ENCODE measurements at regions not wholly inside any gene's neighbourhood (a gene's known extent, or its start where the extent isn't known, plus 50 kb on each side); places are given as distances from the start of the nearest gene placed in this dataset.

DNA sequence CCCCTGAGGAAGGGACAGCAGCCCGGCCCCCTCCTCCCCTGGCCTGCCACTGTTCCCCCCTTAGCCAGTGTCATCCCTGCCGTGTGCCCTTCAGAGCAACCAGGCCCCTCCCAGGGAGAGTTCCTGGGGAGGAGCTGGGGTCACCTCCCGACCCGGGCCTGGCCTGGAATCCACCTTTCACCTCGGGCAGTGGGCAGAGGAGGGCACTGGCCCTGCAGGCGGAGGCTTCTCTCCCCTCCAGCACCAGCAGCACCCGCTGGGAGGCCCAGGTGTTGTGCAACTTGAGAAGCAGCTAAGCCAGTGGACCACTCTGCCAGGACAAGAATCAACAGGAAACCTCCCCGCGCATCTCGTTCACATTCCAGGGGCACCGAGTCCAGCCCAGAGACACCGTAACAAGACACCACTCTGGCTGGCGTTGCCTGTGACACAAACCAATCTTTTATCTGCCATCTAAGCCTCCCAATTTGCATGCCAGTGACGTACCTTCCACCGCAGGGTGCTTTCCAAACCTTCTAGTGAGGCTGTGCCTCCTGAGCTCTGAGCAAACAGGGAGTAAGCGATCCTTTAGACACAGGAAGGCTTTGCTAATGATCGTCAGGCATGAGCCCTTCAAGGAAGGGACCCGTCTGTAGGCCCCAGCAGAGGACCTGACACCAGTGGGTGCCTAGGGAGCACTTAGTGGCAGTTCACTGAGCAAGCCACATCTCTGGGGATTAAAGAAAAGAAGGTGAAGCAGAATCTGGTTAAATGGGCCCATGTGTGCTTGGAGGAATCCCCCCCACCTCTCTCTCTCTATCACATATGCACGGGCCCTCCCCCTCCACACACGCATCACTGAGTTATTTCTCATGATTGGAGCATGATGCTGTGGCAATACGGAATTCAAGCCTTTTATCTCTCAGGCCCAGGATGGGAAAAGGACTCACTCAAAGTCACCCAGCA, 98.9 kb upstream of the TLE3 start (continued):
- TF ChIP-seq HDAC2 (IDR thresholded peaks at IDR 0.05; ENCODE audit: borderline replicate concordance in 1 of 2, low read depth in 2 of 2, low read length in 2 of 2) (0 out of 4 replicates have a peak, but pooled peaks of 1 of the 2 experiments have one; percentile 6), PHF8 (conservative IDR thresholded peaks at IDR 0.05; ENCODE audit: low read depth, low read length) (no peak), KDM4A (IDR thresholded peaks at IDR 0.05; ENCODE audit: low read depth, low read length, severe bottlenecking) (no peak), NRF1 (IDR thresholded peaks at IDR 0.05; ENCODE audit: low read depth, low read length) (no peak), MAFK (IDR thresholded peaks at IDR 0.05; ENCODE audit: low read depth, low read length) (no peak), CEBPB (IDR thresholded peaks at IDR 0.05; ENCODE audit: low read depth, low read length) (peak; percentile 98), CHD1 (IDR thresholded peaks at IDR 0.05; ENCODE audit: low read depth, low read length) (no peak), JUN (IDR thresholded peaks at IDR 0.05; ENCODE audit: low read depth, low read length) (no peak), RBBP5 (IDR thresholded peaks at IDR 0.05; ENCODE audit: borderline replicate concordance, low read depth, low read length) (no peak; the same call in 1 of the 2 replicates), KDM5A (IDR thresholded peaks at IDR 0.05; ENCODE audit: low read length) (no peak), JUND (IDR thresholded peaks at IDR 0.05; ENCODE audit: low read length) (no peak; the same call in 1 of the 2 replicates), EP300 (IDR thresholded peaks at IDR 0.05; ENCODE audit: borderline replicate concordance in 1 of 2, low read depth in 2 of 2, low read length in 2 of 2) (peak in 1 of 2 experiments; percentile 66; a peak in 1 of 3 replicates), POLR2A (IDR thresholded peaks at IDR 0.05; ENCODE audit: control extremely low read depth in 1 of 2, low read depth in 2 of 2, low read length in 2 of 2) (no peak), TBP (IDR thresholded peaks at IDR 0.05; ENCODE audit: low read depth, low read length) (peak; percentile 43; the same call in 1 of the 2 replicates), RXRA (IDR thresholded peaks at IDR 0.05; ENCODE audit: insufficient read depth, low read depth, low read length) (no peak), ASH2L (IDR thresholded peaks at IDR 0.05; ENCODE audit: low read length) (no peak), HDAC6 (IDR thresholded peaks at IDR 0.05; ENCODE audit: low read depth, low read length) (no peak), TCF12 (IDR thresholded peaks at IDR 0.05; ENCODE audit: low read depth, low read length) (peak; percentile 85; the same call in 1 of the 2 replicates), KDM1A (IDR thresholded peaks at IDR 0.05; ENCODE audit: borderline replicate concordance, low read length) (no peak), SP1 (IDR thresholded peaks at IDR 0.05; ENCODE audit: low read depth, low read length) (peak; percentile 62), GTF2F1 (IDR thresholded peaks at IDR 0.05; ENCODE audit: borderline replicate concordance, low read depth, low read length) (no peak), SP2 (IDR thresholded peaks at IDR 0.05; ENCODE audit: low read length) (no peak)
- TF ChIP-seq, protein P1, sequence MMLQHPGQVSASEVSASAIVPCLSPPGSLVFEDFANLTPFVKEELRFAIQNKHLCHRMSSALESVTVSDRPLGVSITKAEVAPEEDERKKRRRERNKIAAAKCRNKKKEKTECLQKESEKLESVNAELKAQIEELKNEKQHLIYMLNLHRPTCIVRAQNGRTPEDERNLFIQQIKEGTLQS (IDR thresholded peaks at IDR 0.05; ENCODE audit: insufficient read depth, low read depth, low read length) = no peak
- TF ChIP-seq, protein P2, sequence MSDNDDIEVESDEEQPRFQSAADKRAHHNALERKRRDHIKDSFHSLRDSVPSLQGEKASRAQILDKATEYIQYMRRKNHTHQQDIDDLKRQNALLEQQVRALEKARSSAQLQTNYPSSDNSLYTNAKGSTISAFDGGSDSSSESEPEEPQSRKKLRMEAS (IDR thresholded peaks at IDR 0.05) = no peak

All from H1 (cell line).